Epithelial cell of esophagus (primary cell): ENCODE measurements at regions not wholly inside any gene's neighbourhood (a gene's known extent, or its start where the extent isn't known, plus 50 kb on each side); places are given as distances from the start of the nearest gene placed in this dataset.

ENCODE experiments used
- DNase-seq: peaks from one replicate; pipeline ENCODE4 v3.0.0; 2010; ENCODE audit warnings: low read depth
- H3K4me3 ChIP-seq: 2 replicates; pipeline ENCODE4 v1.5.1; 2011; ENCODE audit warnings: mild to moderate bottlenecking, low read length, control low read depth
- TF ChIP-seq, protein P1 (sequence below): IDR thresholded peaks from 2 replicates; pipeline ENCODE4 v1.5.1; 2011; ENCODE audit warnings: low read depth, mild to moderate bottlenecking, low read length, control low read depth, inconsistent platforms; ENCODE audit not compliant: insufficient read depth; ENCODE audit errors: missing control alignments

DNA sequence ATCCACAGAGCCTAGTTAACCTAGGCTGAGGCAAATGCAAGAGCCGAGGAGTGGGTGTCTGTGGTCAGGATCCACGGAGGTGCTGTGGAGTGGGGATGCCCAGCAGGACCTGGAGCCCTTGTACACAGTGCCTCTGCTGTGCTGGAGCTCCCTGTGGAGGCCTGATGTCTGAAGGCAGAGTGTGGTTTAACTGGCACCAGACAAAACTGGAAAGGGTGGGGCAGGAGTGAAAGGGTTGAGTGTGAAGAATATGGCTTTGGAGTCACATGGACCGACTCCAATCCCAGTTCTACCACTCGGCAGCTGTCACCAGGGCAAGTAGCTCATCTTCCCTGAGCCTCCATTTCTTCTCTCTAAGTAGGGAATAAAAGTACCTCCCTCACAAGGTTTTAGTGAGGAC is 60.3 kb upstream of the GPR12 start:
- TF ChIP-seq, protein P1, sequence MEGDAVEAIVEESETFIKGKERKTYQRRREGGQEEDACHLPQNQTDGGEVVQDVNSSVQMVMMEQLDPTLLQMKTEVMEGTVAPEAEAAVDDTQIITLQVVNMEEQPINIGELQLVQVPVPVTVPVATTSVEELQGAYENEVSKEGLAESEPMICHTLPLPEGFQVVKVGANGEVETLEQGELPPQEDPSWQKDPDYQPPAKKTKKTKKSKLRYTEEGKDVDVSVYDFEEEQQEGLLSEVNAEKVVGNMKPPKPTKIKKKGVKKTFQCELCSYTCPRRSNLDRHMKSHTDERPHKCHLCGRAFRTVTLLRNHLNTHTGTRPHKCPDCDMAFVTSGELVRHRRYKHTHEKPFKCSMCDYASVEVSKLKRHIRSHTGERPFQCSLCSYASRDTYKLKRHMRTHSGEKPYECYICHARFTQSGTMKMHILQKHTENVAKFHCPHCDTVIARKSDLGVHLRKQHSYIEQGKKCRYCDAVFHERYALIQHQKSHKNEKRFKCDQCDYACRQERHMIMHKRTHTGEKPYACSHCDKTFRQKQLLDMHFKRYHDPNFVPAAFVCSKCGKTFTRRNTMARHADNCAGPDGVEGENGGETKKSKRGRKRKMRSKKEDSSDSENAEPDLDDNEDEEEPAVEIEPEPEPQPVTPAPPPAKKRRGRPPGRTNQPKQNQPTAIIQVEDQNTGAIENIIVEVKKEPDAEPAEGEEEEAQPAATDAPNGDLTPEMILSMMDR = no peak

DNA sequence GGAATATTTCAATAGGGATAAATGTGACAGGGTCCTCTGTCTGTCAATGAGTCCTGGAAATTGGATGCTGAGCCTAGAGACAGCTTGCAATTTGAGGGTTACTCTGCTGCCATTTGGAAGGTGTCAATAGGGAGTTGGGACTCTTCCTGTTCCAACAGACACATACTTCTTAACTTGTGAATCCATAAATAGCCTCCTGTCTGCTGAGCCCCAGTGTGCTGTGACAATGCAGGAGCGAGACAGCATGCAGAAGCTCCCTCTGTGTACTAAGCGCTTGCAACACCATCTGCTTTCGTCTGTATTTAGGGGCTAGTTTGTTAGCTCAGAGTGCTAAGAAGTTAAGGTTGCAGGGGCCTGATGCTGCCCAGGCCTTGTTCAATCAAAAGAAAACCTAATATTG is 58.5 kb upstream of the GPR12 start:
- no peak overlapping the region for H3K4me3 ChIP-seq
- TF ChIP-seq, protein P1 = no peak
- no peak for DNase-seq

More for the DNA sequence above, 60.3 kb upstream of the GPR12 start:
- no peak for DNase-seq
- no peak overlapping the region for H3K4me3 ChIP-seq

GRCh38 chr13:26816881-26817280 is 56.3 kb upstream of the GPR12 start:
- DNase-seq = no peak
- no peak overlapping the region for H3K4me3 ChIP-seq
- TF ChIP-seq, protein P1 = no peak

- no peak overlapping the region for H3K4me3 ChIP-seq
- TF ChIP-seq, protein P1 = no peak
- DNase-seq = no peak
Observed at GRCh38 chr13:26813980-26814348, 53.4 kb upstream of the GPR12 start.

- TF ChIP-seq, protein P1 = no peak
- DNase-seq = peak; percentile 44
- no peak overlapping the region for H3K4me3 ChIP-seq
Observed at GRCh38 chr13:26813321-26813979, 52.9 kb upstream of the GPR12 start.

GRCh38 chr13:26811581-26811980 is 51.0 kb upstream of the GPR12 start:
- no peak overlapping the region for H3K4me3 ChIP-seq
- TF ChIP-seq, protein P1 = no peak
- DNase-seq = no peak
